22Rv1 (cell line): ENCODE measurements at regions not wholly inside any gene's neighbourhood (a gene's known extent, or its start where the extent isn't known, plus 50 kb on each side); places are given as distances from the start of the nearest gene placed in this dataset.

Experiments
- ZFX ChIP-seq: fragments of 450-650 bp; IDR thresholded peaks from 2 replicates; pipeline ENCODE4 v1.6.1; 2017; ENCODE audit warnings: antibody characterized with exemption, borderline replicate concordance
- TF ChIP-seq, protein P1 (sequence below): fragments of 450-650 bp; IDR thresholded peaks from 2 replicates; pipeline ENCODE4 v1.5.1; 2017; ENCODE audit warnings: mild to moderate bottlenecking

GRCh38 chr16:27625050-27625697, 75.2 kb downstream of the KATNIP start:
- TF ChIP-seq, protein P1, sequence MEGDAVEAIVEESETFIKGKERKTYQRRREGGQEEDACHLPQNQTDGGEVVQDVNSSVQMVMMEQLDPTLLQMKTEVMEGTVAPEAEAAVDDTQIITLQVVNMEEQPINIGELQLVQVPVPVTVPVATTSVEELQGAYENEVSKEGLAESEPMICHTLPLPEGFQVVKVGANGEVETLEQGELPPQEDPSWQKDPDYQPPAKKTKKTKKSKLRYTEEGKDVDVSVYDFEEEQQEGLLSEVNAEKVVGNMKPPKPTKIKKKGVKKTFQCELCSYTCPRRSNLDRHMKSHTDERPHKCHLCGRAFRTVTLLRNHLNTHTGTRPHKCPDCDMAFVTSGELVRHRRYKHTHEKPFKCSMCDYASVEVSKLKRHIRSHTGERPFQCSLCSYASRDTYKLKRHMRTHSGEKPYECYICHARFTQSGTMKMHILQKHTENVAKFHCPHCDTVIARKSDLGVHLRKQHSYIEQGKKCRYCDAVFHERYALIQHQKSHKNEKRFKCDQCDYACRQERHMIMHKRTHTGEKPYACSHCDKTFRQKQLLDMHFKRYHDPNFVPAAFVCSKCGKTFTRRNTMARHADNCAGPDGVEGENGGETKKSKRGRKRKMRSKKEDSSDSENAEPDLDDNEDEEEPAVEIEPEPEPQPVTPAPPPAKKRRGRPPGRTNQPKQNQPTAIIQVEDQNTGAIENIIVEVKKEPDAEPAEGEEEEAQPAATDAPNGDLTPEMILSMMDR = no peak
- TF ChIP-seq ZFX = no peak
